ENCODE measurements at regions not wholly inside any gene's neighbourhood (a gene's known extent, or its start where the extent isn't known, plus 50 kb on each side); places are given as distances from the start of the nearest gene placed in this dataset.

- Histone ChIP-seq H3K27me3 (no peaks in the 10 kb centered on the region), H3K9ac (ENCODE audit: low read depth in 2 of 2, low read length in 2 of 2) (no peak overlapping the region), H3K9me3 (no peaks in the 10 kb centered on the region), H3K27ac (no peak overlapping the region), H3K4me1 (no peaks in the 10 kb centered on the region), H3K36me3 (no peaks in the 10 kb centered on the region), H3K4me3 (no peak overlapping the region)
- intact Hi-C loops (cut with DNase I), result no loop called here
- no peak for TF ChIP-seq CTCF (IDR thresholded peaks at IDR 0.05)
- DNase-seq, result no peak
These were observed 384.6 kb downstream of the UQCRFS1 start for GRCh38 chr19:28828276-28828870.

- intact Hi-C loops (cut with DNase I), result no loop called here
- Histone ChIP-seq H3K9me3 (no peaks in the 10 kb centered on the region), H3K9ac (ENCODE audit: low read depth in 2 of 2, low read length in 2 of 2) (no peak overlapping the region), H3K36me3 (no peaks in the 10 kb centered on the region), H3K4me3 (no peak overlapping the region), H3K27me3 (no peaks in the 10 kb centered on the region), H3K4me1 (no peaks in the 10 kb centered on the region), H3K27ac (no peak overlapping the region)
- TF ChIP-seq CTCF (IDR thresholded peaks at IDR 0.05), result no peak
- DNase-seq, result no peak
These were observed 385.6 kb downstream of the UQCRFS1 start for GRCh38 chr19:28827382-28827781.

- intact Hi-C loops (cut with DNase I), result no loop called here
- H3K4me1 ChIP-seq, result no peaks in the 10 kb centered on the region
- no peak for TF ChIP-seq CTCF (IDR thresholded peaks at IDR 0.05)
These were observed 389.5 kb downstream of the UQCRFS1 start for GRCh38 chr19:28823338-28823961.

GRCh38 chr19:28820289-28820688, 392.7 kb downstream of the UQCRFS1 start:
- H3K36me3 ChIP-seq, result no peaks in the 10 kb centered on the region
- no peaks in the 10 kb centered on the region for H3K4me1 ChIP-seq
- no peak for DNase-seq
- no peak overlapping the region for H3K4me3 ChIP-seq
- intact Hi-C loops (cut with DNase I), result no loop called here
- TF ChIP-seq CTCF (IDR thresholded peaks at IDR 0.05), result no peak
- H3K27me3 ChIP-seq, result no peaks in the 10 kb centered on the region
- H3K27ac ChIP-seq, result no peak overlapping the region
- no peak overlapping the region for H3K9ac ChIP-seq (ENCODE audit: low read depth in 2 of 2, low read length in 2 of 2)
- no peaks in the 10 kb centered on the region for H3K9me3 ChIP-seq

More at GRCh38 chr19:28823338-28823961, 389.5 kb downstream of the UQCRFS1 start:
- Histone ChIP-seq H3K9me3 (no peaks in the 10 kb centered on the region), H3K27me3 (no peaks in the 10 kb centered on the region), H3K36me3 (no peaks in the 10 kb centered on the region), H3K4me3 (no peak overlapping the region), H3K27ac (no peak overlapping the region), H3K9ac (ENCODE audit: low read depth in 2 of 2, low read length in 2 of 2) (no peak overlapping the region)
- DNase-seq, result no peak

- DNase-seq, result no peak
- no peaks in the 10 kb centered on the region for H3K27me3 ChIP-seq
- no peaks in the 10 kb centered on the region for H3K9me3 ChIP-seq
- no peak for TF ChIP-seq CTCF (IDR thresholded peaks at IDR 0.05)
- H3K4me3 ChIP-seq, result no peak overlapping the region
- H3K27ac ChIP-seq, result no peak overlapping the region
- H3K9ac ChIP-seq (ENCODE audit: low read depth in 2 of 2, low read length in 2 of 2), result no peak overlapping the region
- H3K36me3 ChIP-seq, result no peaks in the 10 kb centered on the region
- no peaks in the 10 kb centered on the region for H3K4me1 ChIP-seq
- intact Hi-C loops (cut with DNase I), result no loop called here
These were observed 397.7 kb downstream of the UQCRFS1 start for GRCh38 chr19:28815257-28815656.
